Activated CD8-positive, alpha-beta memory T cell treated with anti-CD3 and anti-CD28 coated beads, Interleukin-2, amount 10 ng/mL, durations not matched to agents 7 days and 5 days (primary cell): ENCODE measurements at regions not wholly inside any gene's neighbourhood (a gene's known extent, or its start where the extent isn't known, plus 50 kb on each side); places are given as distances from the start of the nearest gene placed in this dataset. TPM values are rescaled to one million over a fixed set of nuclear protein-coding genes. Genes with fewer than 3 reads are reported as not detected.

Source experiments
- ATAC-seq: fragments of 150-1000 bp; cut with Tn5 transposase; one replicate; pipeline ENCODE4 v1.10.0; 2021; ENCODE audit warnings: moderate library complexity
- CTCF ChIA-PET: fragments of 350-600 bp; sonication (Branson Sonifier 250); formaldehyde crosslinking; loops from one replicate; lab custom pipeline; 2021; ENCODE audit warnings: antibody characterized with exemption; lab: Charles Lee
- DNase-seq: peaks from one replicate; pipeline ENCODE4 v3.0.0-alpha.2; 2020
- H3K27ac Mint-ChIP-seq: one replicate; pipeline ENCODE4 v1.8.0; 2021; ENCODE audit warnings: mild to moderate bottlenecking, mixed read lengths
- H3K27me3 Mint-ChIP-seq: one replicate; pipeline ENCODE4 v1.8.0; 2021; ENCODE audit warnings: mixed read lengths
- H3K36me3 Mint-ChIP-seq: one replicate; pipeline ENCODE4 v1.8.0; 2021; ENCODE audit warnings: mild to moderate bottlenecking, mixed read lengths
- H3K4me1 Mint-ChIP-seq: one replicate; pipeline ENCODE4 v1.8.0; 2021; ENCODE audit warnings: mixed read lengths
- H3K4me3 Mint-ChIP-seq: one replicate; pipeline ENCODE4 v1.8.0; 2021; ENCODE audit warnings: mild to moderate bottlenecking, moderate library complexity, mixed read lengths
- H3K9me3 Mint-ChIP-seq: one replicate; pipeline ENCODE4 v1.8.0; 2022; ENCODE audit warnings: low read depth, mixed read lengths
- microRNA-seq: library from miRNA; unstranded; fragments of <30 nt; microRNA quantifications from one replicate; pipeline ENCODE4 v1.2.0, GENCODE V29; 2022

DNA sequence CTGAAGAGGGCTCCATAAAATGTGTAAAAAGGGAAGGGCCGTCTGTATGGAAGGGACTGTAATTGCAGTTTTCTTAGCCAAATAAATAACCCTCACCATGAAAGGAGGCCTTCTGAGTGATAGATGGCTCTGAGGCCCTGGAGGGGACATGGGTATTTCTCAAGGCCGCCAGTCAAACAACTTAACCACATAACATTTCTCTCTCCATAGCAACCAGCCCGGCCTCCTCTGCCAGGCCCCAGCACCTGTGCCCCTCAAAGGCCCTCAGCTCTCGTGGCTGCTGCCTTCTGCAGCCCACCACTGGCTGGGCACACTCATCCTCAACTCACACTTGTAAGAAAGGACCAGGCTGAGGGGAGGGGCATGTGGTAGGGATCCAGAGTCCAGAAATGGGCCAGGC is 57.0 kb upstream of the GJB5 start:
- H3K4me3 Mint-ChIP-seq, result no peak overlapping the region
- peaks cover 4% of the 10 kb centered on the region for H3K27me3 Mint-ChIP-seq
- no peak overlapping the region for H3K27ac Mint-ChIP-seq
- no peaks in the 10 kb centered on the region for H3K9me3 Mint-ChIP-seq
- H3K4me1 Mint-ChIP-seq, result no peaks in the 10 kb centered on the region
- no peaks in the 10 kb centered on the region for H3K36me3 Mint-ChIP-seq
- CTCF ChIA-PET, result no interaction called here
- no peak for DNase-seq
- ATAC-seq, result no peak

- Mint-ChIP-seq H3K36me3 (no peaks in the 10 kb centered on the region), H3K4me1 (no peaks in the 10 kb centered on the region), H3K27ac (no peak overlapping the region), H3K9me3 (no peaks in the 10 kb centered on the region), H3K27me3 (peaks cover 18% of the 10 kb centered on the region), H3K4me3 (no peak overlapping the region)
- DNase-seq, result no peak
- CTCF ChIA-PET, result no interaction called here
- no peak for ATAC-seq
Measured at GRCh38 chr1:34701326-34702060, 53.4 kb upstream of the GJB5 start.

Small RNA genes lying in the stretch of these regions (microRNA-seq; reads per million reads assigned to microRNA genes)
- not detected for gene MIR552
